GM12891 (cell line): ENCODE measurements at regions not wholly inside any gene's neighbourhood (a gene's known extent, or its start where the extent isn't known, plus 50 kb on each side); places are given as distances from the start of the nearest gene placed in this dataset.

Experiments used
- POLR2A ChIP-seq: IDR thresholded peaks from 2 replicates; pipeline ENCODE4 v1.6.1; 2011; ENCODE audit warnings: low read depth, low read length, control low read depth
- POLR2AphosphoS5 ChIP-seq: IDR thresholded peaks from 2 replicates; pipeline ENCODE4 v1.6.1; 2011; ENCODE audit warnings: low read depth, low read length, control low read depth

DNA sequence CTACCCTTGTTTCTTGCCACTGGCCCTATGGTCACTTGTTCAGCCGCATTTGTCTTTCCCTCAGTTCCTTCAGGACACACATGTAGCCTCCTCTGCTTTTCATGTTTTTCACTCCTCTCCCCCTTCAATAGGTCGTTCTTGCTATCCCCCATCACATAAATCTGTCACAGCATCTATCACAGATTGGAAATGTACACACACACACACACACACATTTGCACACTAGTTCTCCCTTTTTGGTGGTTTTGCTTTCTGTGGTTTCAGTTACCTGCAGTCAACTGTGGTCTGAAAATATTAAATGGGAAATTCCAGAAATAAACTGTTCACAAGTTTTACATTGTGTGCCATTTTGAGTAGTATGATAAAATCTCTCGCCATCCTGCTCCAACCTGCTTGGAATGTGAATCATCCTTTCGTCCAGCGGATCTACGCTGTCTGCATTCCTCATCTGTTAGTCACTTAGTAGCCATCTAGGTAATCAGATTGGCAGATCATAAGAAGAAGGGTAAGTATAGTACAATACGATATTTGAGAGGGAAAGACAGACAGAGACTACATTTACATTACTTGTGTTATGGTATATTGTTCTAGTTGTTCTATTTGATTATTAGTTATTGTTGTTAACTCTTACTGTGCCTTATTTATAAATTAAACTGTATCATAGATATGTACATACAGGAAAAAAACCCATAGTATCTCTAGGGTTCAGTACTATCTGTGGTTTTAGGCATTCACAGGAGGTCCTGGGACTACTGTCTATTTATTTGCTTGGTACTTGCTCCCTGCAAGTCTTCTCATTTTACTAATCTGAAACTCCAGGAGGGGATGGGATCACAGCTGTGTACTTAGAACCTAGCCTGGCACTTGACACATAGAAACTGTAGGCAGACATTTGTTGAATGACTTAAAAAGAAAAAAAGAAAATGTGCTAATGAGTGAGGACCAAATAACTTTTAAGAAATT lies 86.1 kb upstream of the PNPT1 start:
- no peak for TF ChIP-seq POLR2AphosphoS5
- no peak for TF ChIP-seq POLR2A
